AG04449 (cell line): ENCODE measurements at regions not wholly inside any gene's neighbourhood (a gene's known extent, or its start where the extent isn't known, plus 50 kb on each side); places are given as distances from the start of the nearest gene placed in this dataset.

Experiments used
- CTCF ChIA-PET: fragments of 350-600 bp; formaldehyde crosslinking; extraction: SDS; loops from one replicate; lab custom pipeline; 2021; ENCODE audit warnings: antibody characterized with exemption; lab: Yijun Ruan, JAX
- POLR2A ChIA-PET: fragments of 400-600, 350-600 bp; formaldehyde crosslinking; extraction: SDS; loops from one replicate; lab custom pipeline; 2020; ENCODE audit warnings: antibody characterized with exemption, inconsistent platforms; lab: Yijun Ruan, JAX
- DNase-seq: peaks from one replicate; pipeline ENCODE4 v3.0.0-alpha.2; 2010; ENCODE audit warnings: low read depth, low spot score
- H3K4me3 ChIP-seq: 2 replicates; pipeline ENCODE4 v1.5.1; 2011; ENCODE audit warnings: low read depth, mild to moderate bottlenecking, control low read depth, low read length
- CTCF ChIP-seq: IDR thresholded peaks from one replicate; pipeline ENCODE4 v1.5.1; 2011; ENCODE audit warnings: mild to moderate bottlenecking, moderate library complexity, low read length, control low read depth, inconsistent platforms; ENCODE audit not compliant: insufficient read depth; ENCODE audit errors: missing control alignments

- no peak for DNase-seq
- ChIA-PET POLR2A (no interaction called here), CTCF (interaction anchor here (1.9 to 7.2 kb wide), 2 partner anchors 8 to 16 kb away, joined by 6 to 63 read pairs; no protein-coding TSS in a partner anchor)
- TF ChIP-seq CTCF = no peak
- H3K4me3 ChIP-seq = no peak overlapping the region
Measured at GRCh38 chr4:26004290-26004689, 90.3 kb downstream of the SMIM20 start.

GRCh38 chr4:26005764-26006163, 91.7 kb downstream of the SMIM20 start:
- ChIA-PET CTCF (interaction anchor here (0.9 to 7.2 kb wide), 4 partner anchors 9 to 320 kb away, joined by 3 to 63 read pairs (median 6); no protein-coding TSS in a partner anchor), POLR2A (no interaction called here)
- no peak for TF ChIP-seq CTCF
- H3K4me3 ChIP-seq = no peak overlapping the region
- no peak for DNase-seq

- DNase-seq = no peak
- ChIA-PET CTCF (interaction anchor here (1.0 kb wide), 1 partner anchor 21 kb away, joined by 4 read pairs; no protein-coding TSS in a partner anchor), POLR2A (no interaction called here)
- H3K4me3 ChIP-seq = no peak overlapping the region
- TF ChIP-seq CTCF = no peak
Measured at GRCh38 chr4:26008737-26009136, 94.7 kb downstream of the SMIM20 start.

- no peak for TF ChIP-seq CTCF
- POLR2A ChIA-PET = no interaction called here
- no peak for DNase-seq
- CTCF ChIA-PET = interaction anchor here (1.0 to 1.7 kb wide), 3 partner anchors 16 to 22 kb away, joined by 3 to 10 read pairs (median 4); no protein-coding TSS in a partner anchor
- no peak overlapping the region for H3K4me3 ChIP-seq
Measured at GRCh38 chr4:26009502-26009901, 95.5 kb downstream of the SMIM20 start.

- H3K4me3 ChIP-seq = no peak overlapping the region
- no peak for TF ChIP-seq CTCF
- no peak for DNase-seq
- POLR2A ChIA-PET = no interaction called here
- CTCF ChIA-PET = interaction anchor here (1.0 to 1.7 kb wide), 2 partner anchors 15 to 22 kb away, joined by 3 to 10 read pairs; no protein-coding TSS in a partner anchor
Measured at GRCh38 chr4:26010304-26010703, 96.3 kb downstream of the SMIM20 start.

- CTCF ChIA-PET = interaction anchor here (0.8 to 2.6 kb wide), 4 partner anchors 8 to 845 kb away, joined by 3 to 16 read pairs (median 5); no protein-coding TSS in a partner anchor
- POLR2A ChIA-PET = interaction anchor here (1.0 kb wide), 1 partner anchor 313 kb away, joined by 3 read pairs; no protein-coding TSS in a partner anchor
Measured at GRCh38 chr4:26013629-26014028, 99.6 kb downstream of the SMIM20 start.

More at GRCh38 chr4:26013629-26014028, 99.6 kb downstream of the SMIM20 start:
- DNase-seq = no peak
- no peak for TF ChIP-seq CTCF
- no peak overlapping the region for H3K4me3 ChIP-seq
